ENCODE measurements at regions not wholly inside any gene's neighbourhood (a gene's known extent, or its start where the extent isn't known, plus 50 kb on each side); places are given as distances from the start of the nearest gene placed in this dataset.

GRCh38 chr16:48101069-48101674 lies 54.6 kb downstream of the ABCC12 start:
- Histone ChIP-seq H3K27ac (ENCODE audit: low read depth, low read length) (no peak overlapping the region), H3K4me2 (ENCODE audit: insufficient read depth, low read length) (no peak overlapping the region), H3K27me3 (ENCODE audit: insufficient read depth, low read length) (no peaks in the 10 kb centered on the region), H3K9me3 (ENCODE audit: low read depth, low read length) (no peaks in the 10 kb centered on the region), H4K20me1 (ENCODE audit: insufficient read depth, low read length) (no peaks in the 10 kb centered on the region), H3K79me2 (ENCODE audit: insufficient read depth, low read length) (no peaks in the 10 kb centered on the region), H3K4me1 (ENCODE audit: insufficient read depth, low read length) (peaks cover 3% of the 10 kb centered on the region), H3K36me3 (ENCODE audit: insufficient read depth, low read length) (no peaks in the 10 kb centered on the region), H3K4me3 (ENCODE audit: insufficient read depth, low read length) (no peak overlapping the region), H2AFZ (ENCODE audit: low read length) (peak overlapping the region; percentile 37)
- DNase-seq (ENCODE audit: insufficient read length, low spot score, missing footprints): peak; percentile 75
- TF ChIP-seq CTCF (IDR thresholded peaks at IDR 0.05; ENCODE audit: extremely low read depth, low read depth, low read length): no peak

- DNase-seq (ENCODE audit: insufficient read length, low spot score, missing footprints): peak; percentile 48
- no peak for TF ChIP-seq CTCF (IDR thresholded peaks at IDR 0.05; ENCODE audit: extremely low read depth, low read depth, low read length)
Measured at GRCh38 chr16:48099455-48099854, 56.3 kb downstream of the ABCC12 start.

GRCh38 chr16:48098472-48098871 lies 57.3 kb downstream of the ABCC12 start:
- H3K9me3 ChIP-seq (ENCODE audit: low read depth, low read length): no peaks in the 10 kb centered on the region

More at GRCh38 chr16:48099455-48099854, 56.3 kb downstream of the ABCC12 start:
- Histone ChIP-seq H3K4me1 (ENCODE audit: insufficient read depth, low read length) (peaks cover 3% of the 10 kb centered on the region), H3K4me2 (ENCODE audit: insufficient read depth, low read length) (no peak overlapping the region), H3K79me2 (ENCODE audit: insufficient read depth, low read length) (no peaks in the 10 kb centered on the region), H2AFZ (ENCODE audit: low read length) (no peak overlapping the region), H3K4me3 (ENCODE audit: insufficient read depth, low read length) (no peak overlapping the region), H3K9me3 (ENCODE audit: low read depth, low read length) (no peaks in the 10 kb centered on the region), H4K20me1 (ENCODE audit: insufficient read depth, low read length) (no peaks in the 10 kb centered on the region), H3K36me3 (ENCODE audit: insufficient read depth, low read length) (no peaks in the 10 kb centered on the region), H3K27ac (ENCODE audit: low read depth, low read length) (no peak overlapping the region), H3K27me3 (ENCODE audit: insufficient read depth, low read length) (no peaks in the 10 kb centered on the region)

GRCh38 chr16:48091117-48091516 lies 64.7 kb downstream of the ABCC12 start:
- Histone ChIP-seq H2AFZ (ENCODE audit: low read length) (no peak overlapping the region), H3K4me2 (ENCODE audit: insufficient read depth, low read length) (no peak overlapping the region), H3K4me3 (ENCODE audit: insufficient read depth, low read length) (no peak overlapping the region), H3K27ac (ENCODE audit: low read depth, low read length) (no peak overlapping the region), H3K36me3 (ENCODE audit: insufficient read depth, low read length) (no peaks in the 10 kb centered on the region), H3K4me1 (ENCODE audit: insufficient read depth, low read length) (no peaks in the 10 kb centered on the region), H3K9me3 (ENCODE audit: low read depth, low read length) (no peaks in the 10 kb centered on the region), H3K79me2 (ENCODE audit: insufficient read depth, low read length) (no peaks in the 10 kb centered on the region), H4K20me1 (ENCODE audit: insufficient read depth, low read length) (no peaks in the 10 kb centered on the region), H3K27me3 (ENCODE audit: insufficient read depth, low read length) (no peaks in the 10 kb centered on the region)
- TF ChIP-seq CTCF (IDR thresholded peaks at IDR 0.05; ENCODE audit: extremely low read depth, low read depth, low read length): no peak
- no peak for DNase-seq (ENCODE audit: insufficient read length, low spot score, missing footprints)

More at GRCh38 chr16:48098472-48098871, 57.3 kb downstream of the ABCC12 start:
- H3K27me3 ChIP-seq (ENCODE audit: insufficient read depth, low read length): no peaks in the 10 kb centered on the region
- no peak overlapping the region for H3K4me3 ChIP-seq (ENCODE audit: insufficient read depth, low read length)
- H4K20me1 ChIP-seq (ENCODE audit: insufficient read depth, low read length): no peaks in the 10 kb centered on the region
- H2AFZ ChIP-seq (ENCODE audit: low read length): no peak overlapping the region
- DNase-seq (ENCODE audit: insufficient read length, low spot score, missing footprints): no peak
- H3K36me3 ChIP-seq (ENCODE audit: insufficient read depth, low read length): no peaks in the 10 kb centered on the region
- H3K4me2 ChIP-seq (ENCODE audit: insufficient read depth, low read length): no peak overlapping the region
- peaks cover 3% of the 10 kb centered on the region for H3K4me1 ChIP-seq (ENCODE audit: insufficient read depth, low read length)
- no peak for TF ChIP-seq CTCF (IDR thresholded peaks at IDR 0.05; ENCODE audit: extremely low read depth, low read depth, low read length)
- H3K79me2 ChIP-seq (ENCODE audit: insufficient read depth, low read length): no peaks in the 10 kb centered on the region
- H3K27ac ChIP-seq (ENCODE audit: low read depth, low read length): no peak overlapping the region
